Inferior parietal cortex (tissue), 1 donor: ENCODE measurements at regions not wholly inside any gene's neighbourhood (a gene's known extent, or its start where the extent isn't known, plus 50 kb on each side); places are given as distances from the start of the nearest gene placed in this dataset.
"Not testable (repeated sequence)": the region's sequence is repeated elsewhere in the genome, so short reads cannot be mapped to it uniquely, and the experiment has no call there.

Experiments used
- DNase-seq: peaks from one replicate; pipeline ENCODE4 v3.0.0-alpha.2; 2016; ENCODE audit errors: extremely low spot score

DNA sequence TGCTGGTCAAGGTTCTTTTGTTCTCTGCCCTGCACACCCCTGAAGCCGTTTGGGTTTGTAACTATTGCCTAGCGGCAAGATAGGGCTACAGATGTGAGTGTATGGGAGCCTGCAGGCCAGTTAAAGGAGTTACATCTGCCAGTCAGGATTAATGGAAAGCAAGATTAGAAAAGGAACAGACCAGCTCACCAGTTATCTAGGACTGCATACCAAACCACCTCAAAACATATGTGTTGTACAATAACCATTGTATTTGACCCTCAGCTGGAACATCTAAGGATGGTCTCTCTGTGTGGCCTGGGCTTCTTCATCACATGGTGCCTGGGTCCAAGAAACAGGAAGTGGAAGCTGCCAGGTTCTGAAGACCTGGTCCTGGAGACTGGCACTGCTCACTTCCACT, 52.5 kb upstream of the FBXO28 start:
- no peak for DNase-seq

DNA sequence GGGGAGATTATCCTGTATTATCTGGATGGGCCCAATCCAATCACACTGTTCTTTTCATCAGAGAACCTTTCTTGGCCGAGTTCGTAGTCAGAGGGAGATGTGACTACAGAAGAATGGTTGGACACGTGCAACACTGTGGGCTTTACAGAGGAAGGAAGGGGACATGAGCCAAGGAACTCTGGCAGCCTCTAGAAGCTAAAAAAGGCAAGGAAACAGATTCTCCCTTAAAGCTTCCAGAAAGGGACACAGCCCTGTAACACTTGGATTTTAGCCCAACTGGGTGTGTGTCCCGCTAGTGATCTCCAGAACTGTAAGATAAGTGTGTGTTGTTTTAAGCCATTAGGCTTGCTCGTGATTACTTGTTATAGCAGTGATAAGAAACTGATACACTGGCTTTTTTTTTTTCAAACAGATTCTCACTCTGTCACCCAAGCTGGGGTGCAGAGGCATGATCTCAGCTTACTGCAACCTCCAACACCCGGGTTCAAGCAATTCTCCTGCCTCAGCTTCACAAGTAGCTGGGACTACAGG, 53.9 kb upstream of the FBXO28 start:
- DNase-seq, result no peak

DNA sequence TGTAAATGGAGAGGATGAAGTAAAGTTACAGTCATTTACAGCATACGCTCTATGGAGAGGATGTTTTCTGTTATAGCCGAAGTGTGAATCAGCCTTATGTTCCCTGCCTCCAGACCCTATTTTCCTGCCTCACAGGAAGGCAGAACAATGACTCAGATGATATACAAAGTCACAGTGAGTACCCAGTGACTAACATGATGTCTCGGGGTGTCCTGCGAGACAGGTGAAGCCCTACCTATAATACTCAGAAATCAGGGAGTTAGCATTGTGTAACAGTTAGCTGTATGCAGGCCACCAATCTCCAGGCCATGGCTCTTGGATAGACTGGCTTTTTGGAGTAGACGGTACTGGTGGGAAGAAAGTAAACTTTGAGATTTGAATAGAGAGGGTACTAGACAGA, 55.6 kb upstream of the FBXO28 start:
- DNase-seq, result no peak

DNA sequence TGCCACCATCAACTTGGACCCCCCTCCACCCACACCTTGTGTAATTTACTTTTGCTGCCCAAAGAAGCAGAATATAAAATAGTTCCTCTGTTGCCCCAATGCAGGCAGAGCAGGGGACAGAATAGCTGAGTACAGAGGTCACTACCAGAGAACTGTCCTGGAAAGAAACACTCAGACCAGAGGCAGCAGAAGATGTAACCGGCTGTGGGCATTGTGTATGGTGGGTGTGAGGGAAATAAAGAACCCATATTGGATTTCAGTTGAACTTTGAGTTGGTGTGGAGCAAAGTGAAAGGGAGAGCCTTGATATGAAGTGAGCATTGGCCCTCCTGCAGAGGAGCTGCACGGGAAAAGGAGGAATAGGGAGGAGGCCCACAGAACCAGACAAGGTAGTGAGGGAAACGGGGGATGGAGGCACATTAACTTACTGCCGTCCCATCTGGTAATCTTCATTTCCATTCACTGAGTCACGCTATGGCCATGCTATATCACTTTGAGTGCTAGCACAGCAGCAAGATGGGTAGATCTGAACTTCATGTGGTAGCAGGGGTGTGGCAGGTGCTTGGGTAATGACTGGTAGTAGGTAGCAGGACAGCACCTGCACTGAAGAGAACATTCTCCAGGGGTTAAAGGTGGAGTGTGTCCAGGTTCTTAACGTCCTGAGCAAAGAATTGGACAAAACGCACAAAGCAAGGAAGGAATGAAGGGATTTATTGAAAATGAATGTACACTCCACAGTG, 56.3 kb upstream of the FBXO28 start:
- DNase-seq, result no peak

DNA sequence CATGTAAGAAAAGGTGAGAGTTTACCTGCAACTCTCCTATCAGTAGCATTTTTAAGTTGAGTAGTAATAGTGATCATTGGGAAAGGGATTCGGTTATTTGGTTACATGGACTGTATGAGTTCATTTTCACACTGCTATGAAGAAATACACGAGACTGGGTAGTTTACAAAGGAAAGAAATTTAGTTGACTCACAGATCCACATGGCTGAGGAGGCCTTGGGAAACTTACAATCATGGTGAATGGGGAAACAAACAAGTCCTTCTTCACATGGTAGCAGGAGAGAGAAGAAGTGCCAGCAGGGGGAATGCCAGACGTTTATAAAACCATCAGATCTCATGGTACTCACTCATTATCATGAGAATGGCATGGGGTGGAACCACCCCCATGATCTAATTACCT, 59.3 kb upstream of the FBXO28 start:
- no peak for DNase-seq

DNA sequence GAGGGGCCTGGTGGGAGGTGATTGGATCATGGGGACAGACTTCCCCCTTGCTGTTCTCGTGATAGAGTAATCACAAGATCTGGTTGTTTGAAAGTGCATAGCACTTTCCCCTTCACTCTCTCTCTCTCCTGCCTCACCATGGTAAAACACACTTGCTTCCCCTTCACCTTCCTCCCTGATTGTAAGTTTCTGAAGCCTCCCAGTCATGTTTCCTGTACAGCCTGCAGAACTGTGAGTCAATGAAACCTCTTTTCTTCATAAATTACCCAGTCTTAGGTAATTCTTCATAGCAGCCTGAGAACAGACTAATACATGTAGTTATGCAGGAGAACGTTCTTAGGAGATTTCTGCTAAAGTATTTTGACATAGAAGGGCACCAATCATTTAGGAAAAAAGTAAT, 59.9 kb upstream of the FBXO28 start:
- no peak for DNase-seq

DNA sequence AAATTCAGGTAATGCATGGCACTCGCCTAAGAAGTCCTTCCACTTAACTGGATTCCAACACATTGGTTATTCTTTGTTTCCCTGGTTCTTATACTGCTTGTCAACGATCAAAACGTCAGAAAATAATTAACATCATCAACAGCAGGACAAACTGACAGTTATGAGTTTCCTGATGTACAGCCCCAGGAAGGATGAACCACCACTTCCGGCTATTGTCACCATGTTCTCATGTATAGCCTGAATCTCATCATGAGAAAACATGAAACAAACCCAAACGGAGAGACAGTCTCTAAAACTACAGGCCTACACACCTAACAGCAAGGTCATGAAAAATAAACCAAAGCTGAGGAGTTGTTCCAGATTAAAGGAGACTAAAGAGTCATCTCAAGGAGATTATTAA, 60.5 kb upstream of the FBXO28 start:
- no peak for DNase-seq

DNA sequence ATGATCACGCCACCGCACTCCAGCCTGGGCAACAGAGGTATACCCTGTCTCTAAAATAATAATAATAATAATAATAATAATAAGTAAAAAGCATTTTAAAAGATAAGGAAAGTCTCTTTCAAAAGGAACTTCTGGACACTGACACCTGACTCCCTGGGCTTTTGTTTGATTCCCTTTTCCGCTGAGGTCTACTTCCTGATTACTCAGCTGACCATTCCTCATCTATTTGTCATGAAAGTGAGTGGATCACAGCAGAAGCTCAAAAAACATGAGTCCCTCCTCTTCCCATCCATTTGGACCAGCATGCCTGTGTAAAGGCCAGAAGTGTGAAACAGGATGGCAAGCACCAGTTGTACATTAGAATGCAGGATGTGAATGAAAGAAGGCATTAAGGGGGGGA, 61.1 kb upstream of the FBXO28 start:
- DNase-seq, result no peak

DNA sequence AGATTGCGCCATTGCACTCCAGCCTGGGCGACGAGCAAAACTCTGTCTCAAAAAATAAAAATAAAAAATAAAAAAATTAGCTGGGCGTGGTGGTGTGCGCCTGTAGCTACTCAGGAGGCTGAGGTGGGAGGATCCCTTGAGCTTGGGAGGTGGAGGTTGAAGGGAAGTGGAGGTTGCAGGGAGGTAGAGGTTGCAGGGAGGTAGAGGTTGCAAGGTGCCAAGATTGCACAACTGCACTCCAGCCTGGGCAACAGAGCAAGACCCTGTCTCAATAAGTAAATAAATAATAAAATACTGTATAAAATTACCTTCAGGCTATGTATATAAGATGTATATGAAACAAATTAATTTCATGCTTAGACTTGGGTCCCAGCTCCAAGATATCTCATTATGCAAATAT, 62.1 kb upstream of the FBXO28 start:
- not testable (repeated sequence) for DNase-seq

DNA sequence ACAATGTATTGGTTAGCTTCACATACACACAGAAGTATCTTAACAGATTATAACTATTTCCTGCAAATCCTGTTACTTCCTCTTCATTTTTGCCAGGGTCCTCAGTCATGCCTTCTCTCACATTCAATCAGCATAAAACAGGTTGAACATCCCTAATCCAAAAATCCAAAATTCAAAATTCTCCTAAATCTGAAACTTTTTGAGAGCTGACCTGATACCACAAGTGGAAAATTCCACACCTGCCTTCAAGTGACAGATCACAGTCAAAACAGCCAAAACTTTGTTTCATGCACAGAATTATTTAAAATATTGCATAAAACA, 62.9 kb upstream of the FBXO28 start:
- DNase-seq, result no peak

DNA sequence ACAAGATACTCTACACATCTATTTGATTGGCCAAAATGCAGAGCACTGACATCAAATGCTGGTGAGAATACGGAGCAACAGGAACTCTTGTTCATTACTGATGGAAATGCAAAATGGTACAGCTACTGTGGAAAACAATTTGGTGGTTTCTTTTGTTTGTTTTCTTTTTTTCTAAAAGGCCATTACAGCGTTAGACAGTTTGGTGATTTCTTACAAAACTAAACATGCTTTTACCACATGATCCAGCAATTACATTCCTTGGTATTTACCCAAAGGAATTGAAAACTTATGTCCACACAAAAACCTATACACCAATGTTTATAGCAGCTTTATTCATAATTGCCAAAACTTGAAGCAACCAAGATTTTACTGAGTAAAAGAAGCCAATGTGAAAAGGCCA, 66.4 kb upstream of the FBXO28 start:
- DNase-seq, result no peak

DNA sequence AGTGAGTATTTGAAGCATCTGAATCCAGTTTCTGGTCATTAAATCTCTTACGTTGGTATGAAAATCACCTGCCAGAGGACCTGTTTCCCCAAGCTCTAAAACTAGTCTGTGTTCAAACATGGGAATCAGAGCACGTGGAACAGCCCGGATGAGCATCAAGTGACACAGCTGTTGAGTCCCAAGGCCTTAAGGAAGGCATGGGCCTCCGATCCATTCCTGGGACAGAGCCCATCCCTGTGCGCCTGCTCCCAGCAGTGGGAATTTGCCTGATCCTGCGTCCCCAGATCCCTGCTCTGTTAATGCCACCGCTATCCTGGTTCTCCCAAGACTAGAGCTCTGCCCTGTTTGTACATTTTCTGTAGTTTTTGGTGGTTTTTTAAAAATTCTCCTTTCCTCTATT, 68.4 kb upstream of the FBXO28 start:
- DNase-seq, result no peak

DNA sequence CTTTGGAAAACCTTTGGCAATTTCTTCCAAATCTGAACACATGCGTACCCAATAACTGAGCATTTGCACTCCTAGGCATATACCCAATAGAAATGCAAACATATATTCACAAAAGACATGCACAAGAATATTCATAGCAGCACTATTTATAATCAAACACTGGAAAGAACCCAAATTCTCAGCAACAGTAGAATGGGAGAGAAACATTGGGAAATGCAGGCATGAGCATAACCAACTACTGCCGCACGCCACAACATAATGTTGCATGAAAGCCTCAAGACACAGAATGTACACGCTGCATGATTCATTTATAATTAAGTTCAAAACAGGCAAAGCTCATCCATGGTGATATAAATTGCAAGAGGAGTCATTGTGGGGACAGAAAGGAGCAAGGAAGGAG, 69.5 kb upstream of the FBXO28 start:
- no peak for DNase-seq

DNA sequence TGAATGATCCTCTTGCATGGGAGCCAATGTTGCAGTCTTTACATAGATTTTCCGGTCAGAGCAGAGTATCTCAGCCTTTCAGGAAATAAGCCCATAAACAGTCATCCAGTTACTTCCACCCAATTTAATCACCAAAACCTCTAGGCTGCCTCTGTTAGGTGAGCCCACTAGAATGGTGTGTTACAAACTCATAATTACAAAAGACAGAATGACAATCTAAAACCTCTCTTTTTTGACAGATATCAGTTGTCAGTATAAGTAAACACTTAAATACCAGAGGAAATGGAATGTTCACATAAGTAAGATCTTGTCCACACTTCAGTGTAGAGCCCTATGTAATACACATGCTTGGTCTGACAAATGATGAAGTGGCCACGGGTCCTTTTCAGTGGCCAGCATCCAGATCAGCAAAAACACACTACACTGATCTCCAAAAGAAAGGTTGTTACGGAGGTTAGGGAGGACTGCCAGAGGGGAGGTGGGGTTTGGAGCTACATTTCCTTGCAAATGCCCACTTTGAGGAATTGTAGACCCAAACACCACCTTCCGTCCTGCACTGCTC, 71.3 kb upstream of the FBXO28 start:
- no peak for DNase-seq

DNA sequence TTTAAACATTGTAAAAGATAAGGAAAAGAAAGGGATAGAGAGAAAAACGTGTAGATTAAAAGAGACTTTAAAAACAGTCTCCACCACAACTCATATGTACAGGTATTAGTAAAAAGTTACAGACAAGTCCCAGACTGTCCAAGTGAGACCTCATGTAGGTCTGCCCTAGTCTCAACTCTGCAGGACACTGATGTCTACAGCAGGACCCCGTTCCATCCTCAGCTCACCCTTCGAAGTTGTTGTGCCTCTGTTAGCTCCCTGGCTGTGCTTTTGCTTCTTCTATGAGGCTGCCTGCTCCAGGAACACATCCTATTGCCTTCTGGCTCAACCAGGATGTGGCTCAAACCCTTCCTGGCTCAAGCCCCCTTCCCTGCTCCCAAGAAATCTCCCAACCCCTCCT, 72.9 kb upstream of the FBXO28 start:
- no peak for DNase-seq

DNA sequence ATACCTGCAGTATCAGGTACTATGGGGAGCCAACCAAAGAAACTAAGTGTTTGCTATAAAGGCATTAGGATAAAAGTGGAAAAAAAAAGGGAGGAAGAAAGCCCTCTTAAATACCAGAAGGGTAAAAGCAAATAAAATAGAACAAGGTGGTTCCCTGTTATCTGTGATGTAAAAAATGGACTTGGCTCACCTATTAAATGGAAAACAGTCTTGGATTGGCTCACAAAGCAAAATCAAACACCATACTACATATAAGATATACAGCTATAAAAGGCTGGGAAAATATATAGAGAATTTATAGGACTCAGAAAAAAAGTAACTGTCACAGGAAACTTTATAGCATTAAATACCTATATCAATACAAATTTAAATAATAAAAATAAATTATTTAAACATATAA, 73.5 kb upstream of the FBXO28 start:
- DNase-seq, result not testable (repeated sequence)

DNA sequence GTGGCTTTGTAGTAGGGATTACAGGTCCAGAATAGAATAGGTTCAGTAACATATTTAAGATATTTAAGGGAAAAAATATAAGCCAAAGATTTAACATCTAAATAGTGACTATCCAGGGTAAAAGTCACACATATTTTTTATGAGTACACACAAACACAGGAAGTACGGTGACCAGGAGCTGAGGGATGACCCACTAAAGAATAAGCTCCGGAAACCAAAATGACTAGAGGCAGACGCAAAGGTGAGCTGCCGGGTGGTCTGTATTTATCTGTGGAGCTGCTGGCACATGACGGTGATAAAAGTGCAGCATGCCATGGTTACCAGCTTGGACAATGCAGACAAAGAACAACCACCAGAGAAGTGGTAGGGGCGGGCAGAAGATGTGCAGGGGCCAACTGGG, 73.9 kb upstream of the FBXO28 start:
- not testable (repeated sequence) for DNase-seq

DNA sequence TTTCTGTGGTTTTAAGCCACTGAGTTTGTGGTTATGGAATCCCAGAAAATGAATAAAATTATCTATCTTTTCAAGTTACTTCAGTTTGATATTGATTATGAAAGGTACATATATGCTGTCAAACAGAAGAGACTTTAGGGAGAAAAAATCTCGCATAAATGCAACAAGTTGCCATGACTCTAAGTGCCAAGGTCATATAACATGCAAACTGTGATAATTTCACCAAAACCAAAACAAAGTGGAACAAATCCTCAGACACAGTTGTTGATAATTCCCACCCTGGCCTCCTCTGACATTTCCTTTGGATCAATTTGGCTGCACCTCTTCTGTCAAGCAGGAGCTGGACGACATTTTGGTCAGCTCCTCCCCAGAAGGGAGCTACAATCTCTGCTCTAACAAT, 75.1 kb upstream of the FBXO28 start:
- DNase-seq, result not testable (repeated sequence)

DNA sequence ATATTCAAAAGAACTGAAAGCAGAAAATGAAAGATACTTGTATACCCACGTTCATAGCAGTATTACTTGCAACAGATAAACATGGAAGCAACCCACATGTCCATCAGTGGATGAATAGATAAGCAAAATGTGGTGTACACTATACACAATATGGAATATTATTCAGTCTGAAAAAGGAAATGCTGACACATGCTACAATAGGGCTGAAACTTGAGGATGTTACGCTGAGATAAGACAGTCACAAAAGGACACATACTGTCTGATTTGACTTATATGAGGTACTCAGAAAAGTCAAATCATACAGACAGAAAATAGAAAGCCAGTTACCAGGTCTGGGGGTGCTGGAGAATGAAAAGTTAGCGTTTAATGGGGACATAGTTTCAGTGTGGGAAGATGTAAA, 76.5 kb upstream of the FBXO28 start:
- not testable (repeated sequence) for DNase-seq

DNA sequence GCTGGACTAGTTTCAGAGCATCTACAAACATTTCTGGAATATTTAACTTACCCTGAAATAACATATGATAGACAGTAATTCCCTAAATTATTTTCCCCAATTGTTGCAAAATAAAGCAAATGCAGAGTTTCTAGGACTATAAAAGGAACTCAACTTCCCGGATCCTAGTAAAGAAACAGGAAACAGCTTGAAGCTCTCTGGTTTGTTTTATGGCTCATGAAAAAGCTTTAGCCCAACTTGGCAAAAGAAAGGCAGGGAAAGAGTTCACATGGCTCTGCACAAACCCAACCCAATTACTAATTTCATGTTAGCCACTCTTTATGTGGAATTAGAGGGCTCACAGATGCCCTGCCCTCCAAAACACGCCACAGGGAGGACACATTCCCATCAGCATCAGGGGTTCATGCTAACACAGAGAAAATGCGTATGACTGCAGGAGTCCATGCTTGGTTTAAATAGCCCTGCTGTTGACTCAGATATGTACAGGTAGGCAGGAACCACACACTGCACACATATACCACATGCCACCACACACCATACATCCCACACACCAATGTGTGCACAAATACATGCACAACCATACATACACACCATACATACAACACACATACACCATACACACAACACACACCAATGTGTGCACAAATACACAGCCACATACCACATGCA, 81.2 kb upstream of the FBXO28 start:
- DNase-seq, result not testable (repeated sequence)

DNA sequence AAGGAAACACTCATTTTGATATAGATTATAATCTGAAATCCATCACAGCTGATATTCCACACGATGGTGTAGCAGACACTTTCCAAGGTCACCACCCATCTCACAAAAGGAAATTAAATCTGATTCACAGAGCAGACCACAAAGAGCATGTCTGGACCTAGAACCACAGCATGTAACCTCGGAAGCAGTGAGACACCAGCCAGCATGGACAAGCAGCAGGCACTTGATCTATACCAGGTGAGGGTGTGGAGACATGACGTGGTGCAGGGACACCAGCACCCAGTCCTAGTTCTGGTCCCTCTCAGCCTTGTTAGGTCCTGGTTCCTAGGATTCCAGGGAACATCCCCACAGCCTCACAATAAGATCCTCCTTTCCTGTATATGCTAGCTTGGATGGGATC, 81.9 kb upstream of the FBXO28 start:
- DNase-seq, result not testable (repeated sequence)

DNA sequence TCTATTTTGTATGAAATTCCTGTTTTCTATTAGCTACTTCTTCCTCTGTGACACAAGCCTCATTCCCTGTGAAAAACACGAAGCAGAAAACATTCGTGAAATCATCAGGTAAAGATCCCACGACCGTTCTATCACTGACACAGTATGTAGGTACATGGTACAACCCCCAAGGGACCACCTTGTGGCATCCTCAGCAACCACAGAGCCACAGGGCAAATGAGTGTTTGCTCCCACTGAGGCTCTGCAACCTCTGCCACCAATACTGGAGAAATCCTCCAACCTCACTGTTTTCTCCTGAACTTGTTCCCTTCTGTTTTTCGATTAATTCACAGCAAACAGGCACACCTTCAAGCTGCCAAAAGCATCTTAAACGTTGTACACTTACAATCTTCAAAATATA, 83.7 kb upstream of the FBXO28 start:
- DNase-seq, result not testable (repeated sequence)
